Testis (tissue), 2 donors: ENCODE measurements at regions not wholly inside any gene's neighbourhood (a gene's known extent, or its start where the extent isn't known, plus 50 kb on each side); places are given as distances from the start of the nearest gene placed in this dataset.

Experiments used
- CTCF ChIP-seq, 3 experiments: fragments of 450-650 bp in 2 of 3; fragments of 200-600 bp in 1 of 3; sonication (generic) in 1 of 3; IDR thresholded peaks; one replicate each; pipeline ENCODE4 v1.5.1; 2016 to 2019; ENCODE audit warnings: antibody characterized with exemption in 3 of 3, mild to moderate bottlenecking in 2 of 3, moderate library complexity in 1 of 3
- POLR2A ChIP-seq: fragments of 450-650 bp; IDR thresholded peaks from one replicate; pipeline ENCODE4 v1.6.1; 2017; ENCODE audit warnings: antibody characterized with exemption, mild to moderate bottlenecking, moderate library complexity

GRCh38 chr5:57804505-57804904 is 321.9 kb upstream of the ACTBL2 start:
- TF ChIP-seq POLR2A: no peak
- TF ChIP-seq CTCF (IDR thresholded peaks at IDR 0.05): no peak
